ENCODE measurements at regions not wholly inside any gene's neighbourhood (a gene's known extent, or its start where the extent isn't known, plus 50 kb on each side); places are given as distances from the start of the nearest gene placed in this dataset.

DNA sequence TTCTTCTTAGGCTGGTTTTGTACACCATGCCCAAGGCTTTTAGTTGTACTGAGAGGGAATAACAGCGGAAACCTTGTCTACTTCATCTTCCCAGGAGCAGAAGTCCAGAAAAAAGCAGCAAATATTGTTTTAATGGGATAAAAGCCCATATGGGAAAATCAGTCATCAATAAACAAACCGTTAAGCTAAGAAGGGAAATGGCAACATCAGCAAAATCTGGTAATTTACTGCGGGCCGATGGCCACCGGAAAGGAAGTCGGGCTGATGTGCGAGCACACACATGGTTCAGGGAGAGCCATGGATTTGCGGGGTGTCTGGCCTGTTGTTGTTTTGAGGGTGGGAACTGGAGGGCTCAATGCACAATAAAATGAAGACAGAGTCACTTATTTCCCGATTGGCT lies 300.7 kb upstream of the RAB6C start:
- H3K4me3 ChIP-seq: no peak overlapping the region
- DNase-seq (no peak), ATAC-seq (no peak)
- no peaks in the 10 kb centered on the region for H3K9me3 ChIP-seq
- no peaks in the 10 kb centered on the region for H3K27me3 ChIP-seq
- no peak overlapping the region for H3K27ac ChIP-seq
- in situ Hi-C loops (cut with MboI; ENCODE audit: low sequenced_read_pairs in 4 of 4) (no loop called here), intact Hi-C loops (cut with DNase I; ENCODE audit: low total_unique reads) (no loop called here)
- TF ChIP-seq, protein P1, sequence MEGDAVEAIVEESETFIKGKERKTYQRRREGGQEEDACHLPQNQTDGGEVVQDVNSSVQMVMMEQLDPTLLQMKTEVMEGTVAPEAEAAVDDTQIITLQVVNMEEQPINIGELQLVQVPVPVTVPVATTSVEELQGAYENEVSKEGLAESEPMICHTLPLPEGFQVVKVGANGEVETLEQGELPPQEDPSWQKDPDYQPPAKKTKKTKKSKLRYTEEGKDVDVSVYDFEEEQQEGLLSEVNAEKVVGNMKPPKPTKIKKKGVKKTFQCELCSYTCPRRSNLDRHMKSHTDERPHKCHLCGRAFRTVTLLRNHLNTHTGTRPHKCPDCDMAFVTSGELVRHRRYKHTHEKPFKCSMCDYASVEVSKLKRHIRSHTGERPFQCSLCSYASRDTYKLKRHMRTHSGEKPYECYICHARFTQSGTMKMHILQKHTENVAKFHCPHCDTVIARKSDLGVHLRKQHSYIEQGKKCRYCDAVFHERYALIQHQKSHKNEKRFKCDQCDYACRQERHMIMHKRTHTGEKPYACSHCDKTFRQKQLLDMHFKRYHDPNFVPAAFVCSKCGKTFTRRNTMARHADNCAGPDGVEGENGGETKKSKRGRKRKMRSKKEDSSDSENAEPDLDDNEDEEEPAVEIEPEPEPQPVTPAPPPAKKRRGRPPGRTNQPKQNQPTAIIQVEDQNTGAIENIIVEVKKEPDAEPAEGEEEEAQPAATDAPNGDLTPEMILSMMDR (IDR thresholded peaks at IDR 0.05 in 4 of 5, conservative IDR thresholded peaks at IDR 0.05 in 1 of 5): no peak
- TF ChIP-seq POLR2A (IDR thresholded peaks at IDR 0.05): no peak
- H3K36me3 ChIP-seq: no peaks in the 10 kb centered on the region
- H3K4me1 ChIP-seq: no peaks in the 10 kb centered on the region

- no peak for DNase-seq
- intact Hi-C loops (cut with DNase I; ENCODE audit: low total_unique reads) (no loop called here), in situ Hi-C loops (cut with MboI; ENCODE audit: low sequenced_read_pairs in 4 of 4) (no loop called here)
- no peak overlapping the region for H3K27ac ChIP-seq
- no peaks in the 10 kb centered on the region for H3K27me3 ChIP-seq
- TF ChIP-seq, protein P1 (IDR thresholded peaks at IDR 0.05 in 4 of 5, conservative IDR thresholded peaks at IDR 0.05 in 1 of 5): no peak
- TF ChIP-seq POLR2A (IDR thresholded peaks at IDR 0.05): no peak
- H3K36me3 ChIP-seq: no peaks in the 10 kb centered on the region
- no peak overlapping the region for H3K4me3 ChIP-seq
- no peak for ATAC-seq
- H3K4me1 ChIP-seq: no peaks in the 10 kb centered on the region
- H3K9me3 ChIP-seq: no peaks in the 10 kb centered on the region
These were observed 297.7 kb upstream of the RAB6C start for GRCh38 chr2:129681788-129682187.

DNA sequence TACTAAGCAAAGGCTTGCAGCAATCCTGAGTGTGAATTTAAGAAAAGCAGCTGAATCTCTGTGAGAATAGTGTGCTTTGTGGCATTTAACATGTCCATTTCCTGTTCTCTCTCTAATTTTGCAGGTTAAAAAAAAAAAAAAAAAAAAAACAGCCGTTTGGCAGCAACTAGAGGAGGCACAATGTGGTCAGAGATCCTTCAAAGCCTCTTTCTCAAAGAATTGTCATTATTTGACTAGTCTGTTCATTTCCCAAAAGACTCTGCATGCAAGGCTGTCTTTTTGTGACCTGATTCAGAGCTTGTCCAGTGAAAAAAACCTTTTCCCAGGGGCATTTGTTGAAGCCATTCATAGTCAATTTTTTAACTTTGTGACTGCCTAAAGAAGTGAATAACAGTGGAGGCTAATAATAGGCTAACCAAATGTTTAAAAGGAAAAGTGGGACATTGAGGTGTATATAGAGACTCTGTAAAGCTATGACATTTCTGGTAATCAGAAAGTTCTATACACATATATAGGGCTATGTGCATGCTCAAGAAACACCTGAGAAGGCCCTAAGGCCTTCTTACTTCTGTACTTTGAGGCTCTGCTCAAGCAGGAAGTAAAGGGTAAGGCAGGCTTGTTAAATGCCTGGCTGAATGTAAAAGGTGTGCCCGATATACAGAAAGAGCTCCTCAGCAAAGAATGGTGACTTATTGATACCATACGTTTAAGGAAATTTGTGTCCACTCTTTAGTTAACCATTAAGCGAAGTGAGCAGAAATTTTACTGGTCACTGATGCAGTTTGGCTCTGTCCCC lies 289.6 kb upstream of the RAB6C start:
- DNase-seq (no peak), ATAC-seq (no peak)
- no peak overlapping the region for H3K4me3 ChIP-seq
- TF ChIP-seq, protein P1 (IDR thresholded peaks at IDR 0.05 in 4 of 5, conservative IDR thresholded peaks at IDR 0.05 in 1 of 5): no peak
- TF ChIP-seq POLR2A (IDR thresholded peaks at IDR 0.05): no peak
- H3K27ac ChIP-seq: no peak overlapping the region
- no peaks in the 10 kb centered on the region for H3K4me1 ChIP-seq
- H3K36me3 ChIP-seq: no peaks in the 10 kb centered on the region
- no peaks in the 10 kb centered on the region for H3K9me3 ChIP-seq
- intact Hi-C loops (cut with DNase I; ENCODE audit: low total_unique reads): no loop called here
- H3K27me3 ChIP-seq: no peaks in the 10 kb centered on the region
- in situ Hi-C loops (cut with MboI; ENCODE audit: low sequenced_read_pairs in 4 of 4): no loop called here

DNA sequence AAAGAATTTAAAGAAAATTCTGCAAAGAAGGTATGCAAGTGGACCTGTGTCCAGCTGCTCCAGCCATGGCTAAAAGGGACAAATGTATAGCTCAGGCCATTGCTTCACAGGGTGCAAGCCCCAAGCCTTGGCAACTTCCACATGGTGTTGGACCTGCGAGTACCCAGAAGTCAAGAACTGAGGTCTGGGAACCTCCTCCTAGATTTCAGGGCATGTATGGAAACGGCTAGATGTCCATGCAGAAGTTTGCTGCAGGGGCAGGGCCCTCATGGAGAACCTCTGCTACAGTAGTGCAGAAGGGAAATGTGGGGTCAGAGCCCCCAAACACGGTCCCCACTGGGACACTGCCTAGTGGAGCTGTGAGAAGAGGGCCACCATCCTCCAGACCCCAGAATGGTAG lies 284.0 kb upstream of the RAB6C start:
- no peaks in the 10 kb centered on the region for H3K36me3 ChIP-seq
- no peak for DNase-seq

More for the DNA sequence above, 284.0 kb upstream of the RAB6C start:
- Histone ChIP-seq H3K27ac (no peak overlapping the region), H3K9me3 (no peaks in the 10 kb centered on the region), H3K4me3 (no peak overlapping the region), H3K4me1 (no peaks in the 10 kb centered on the region), H3K27me3 (no peaks in the 10 kb centered on the region)
- TF ChIP-seq POLR2A (IDR thresholded peaks at IDR 0.05): no peak
- TF ChIP-seq, protein P1 (IDR thresholded peaks at IDR 0.05 in 4 of 5, conservative IDR thresholded peaks at IDR 0.05 in 1 of 5): no peak
- in situ Hi-C loops (cut with MboI; ENCODE audit: low sequenced_read_pairs in 4 of 4) (no loop called here), intact Hi-C loops (cut with DNase I; ENCODE audit: low total_unique reads) (no loop called here)
- no peak for ATAC-seq
